PC-3 (cell line): ENCODE measurements at regions not wholly inside any gene's neighbourhood (a gene's known extent, or its start where the extent isn't known, plus 50 kb on each side); places are given as distances from the start of the nearest gene placed in this dataset.

ENCODE experiments used
- ATAC-seq: fragments of 200-7000 bp; cut with Tn5 transposase; 2 replicates; pipeline ENCODE4 v1.9.1; 2020; ENCODE audit warnings: mild to moderate bottlenecking, moderate library complexity
- BruUV-seq: library from RNA; stranded (reverse); fragments of 400-500 nt; replicated peaks from 2 replicates; lab custom pipeline; 2021; lab: Mats Ljungman, UMichigan
- CTCF ChIA-PET: fragments of 300-600 bp; sonication (Branson Sonifier 250); formaldehyde crosslinking; loops from one replicate; lab custom pipeline; 2022; ENCODE audit warnings: antibody characterized with exemption; lab: Charles Lee
- POLR2A ChIA-PET: fragments of 300-600 bp; sonication (Branson Sonifier 250); formaldehyde crosslinking; loops from one replicate; lab custom pipeline; 2022; ENCODE audit warnings: antibody characterized with exemption; ENCODE audit not compliant: unreplicated experiment; lab: Charles Lee
- DNase-seq: peaks from one replicate; pipeline ENCODE4 v3.0.0-alpha.2; 2015
- H2AFZ ChIP-seq: fragments of 300-600 bp; sonication (generic); 2 replicates; pipeline ENCODE4 v1.6.0; 2016; ENCODE audit warnings: antibody characterized with exemption, low read length
- H3F3A ChIP-seq: fragments of 300-600 bp; sonication (generic); one replicate; pipeline ENCODE4 v1.6.0; 2017; ENCODE audit warnings: antibody characterized with exemption, low read length, control low read depth, mild to moderate bottlenecking; ENCODE audit not compliant: unreplicated experiment
- H3K27ac ChIP-seq: fragments of 300-600 bp; sonication (generic); 2 replicates; pipeline ENCODE4 v1.5.1; 2016; ENCODE audit warnings: mild to moderate bottlenecking, low read length
- H3K27me3 ChIP-seq: fragments of 300-600 bp; sonication (generic); 2 replicates; pipeline ENCODE4 v1.6.1; 2016; ENCODE audit warnings: low read length, mixed read lengths
- H3K36me3 ChIP-seq: fragments of 300-600 bp; sonication (generic); 2 replicates; pipeline ENCODE4 v1.6.1; 2016; ENCODE audit warnings: low read depth, mixed run types, low read length, mixed read lengths
- H3K4me1 ChIP-seq: fragments of 300-600 bp; sonication (generic); 2 replicates; pipeline ENCODE4 v1.5.1; 2016; ENCODE audit warnings: low read length; ENCODE audit not compliant: insufficient read depth
- H3K4me2 ChIP-seq: fragments of 300-600 bp; sonication (generic); 2 replicates; pipeline ENCODE4 v1.6.0; 2016; ENCODE audit warnings: low read length
- H3K4me3 ChIP-seq: fragments of 300-600 bp; sonication (generic); 2 replicates; pipeline ENCODE4 v1.5.1; 2016; ENCODE audit warnings: mild to moderate bottlenecking, low read length, mixed read lengths
- H3K79me2 ChIP-seq: fragments of 300-600 bp; sonication (generic); 2 replicates; pipeline ENCODE4 v1.6.1; 2017; ENCODE audit warnings: low read length, mixed read lengths
- H3K9ac ChIP-seq: fragments of 300-600 bp; sonication (generic); 2 replicates; pipeline ENCODE4 v1.6.0; 2016; ENCODE audit warnings: mild to moderate bottlenecking, low read length
- H3K9me2 ChIP-seq: fragments of 300-600 bp; sonication (generic); replicated peaks from 2 replicates; pipeline ENCODE4 v1.6.1; 2016; ENCODE audit warnings: mixed run types, low read length, mixed read lengths
- H3K9me3 ChIP-seq: fragments of 300-600 bp; sonication (generic); 2 replicates; pipeline ENCODE4 v1.6.1; 2016; ENCODE audit warnings: low read length, mixed read lengths
- H4K20me1 ChIP-seq: fragments of 300-600 bp; sonication (generic); 2 replicates; pipeline ENCODE4 v1.6.1; 2016; ENCODE audit warnings: low read length, mixed read lengths
- EZH2 ChIP-seq: fragments of 300-600 bp; sonication (generic); IDR thresholded peaks from one replicate; pipeline ENCODE4 v1.6.1; 2017; ENCODE audit warnings: antibody characterized with exemption, mild to moderate bottlenecking, low read length; ENCODE audit not compliant: unreplicated experiment
- EZH2phosphoT487 ChIP-seq: fragments of 300-600 bp; sonication (generic); IDR thresholded peaks from 2 replicates; pipeline ENCODE4 v1.6.1; 2018; ENCODE audit warnings: mild to moderate bottlenecking, antibody characterized with exemption, low read length, borderline replicate concordance
- intact Hi-C: fragments of 100-400 bp; cut with micrococcal nuclease; formaldehyde crosslinking; loops from 2 replicates; pipeline ENCODE4 v1.9.0; 2023
- TF ChIP-seq, protein P1 (sequence below): fragments of 300-600 bp; sonication (generic); conservative IDR thresholded peaks from 2 replicates; pipeline ENCODE4 v1.5.1; 2017; ENCODE audit warnings: antibody characterized with exemption, low read depth, mild to moderate bottlenecking, low read length

DNA sequence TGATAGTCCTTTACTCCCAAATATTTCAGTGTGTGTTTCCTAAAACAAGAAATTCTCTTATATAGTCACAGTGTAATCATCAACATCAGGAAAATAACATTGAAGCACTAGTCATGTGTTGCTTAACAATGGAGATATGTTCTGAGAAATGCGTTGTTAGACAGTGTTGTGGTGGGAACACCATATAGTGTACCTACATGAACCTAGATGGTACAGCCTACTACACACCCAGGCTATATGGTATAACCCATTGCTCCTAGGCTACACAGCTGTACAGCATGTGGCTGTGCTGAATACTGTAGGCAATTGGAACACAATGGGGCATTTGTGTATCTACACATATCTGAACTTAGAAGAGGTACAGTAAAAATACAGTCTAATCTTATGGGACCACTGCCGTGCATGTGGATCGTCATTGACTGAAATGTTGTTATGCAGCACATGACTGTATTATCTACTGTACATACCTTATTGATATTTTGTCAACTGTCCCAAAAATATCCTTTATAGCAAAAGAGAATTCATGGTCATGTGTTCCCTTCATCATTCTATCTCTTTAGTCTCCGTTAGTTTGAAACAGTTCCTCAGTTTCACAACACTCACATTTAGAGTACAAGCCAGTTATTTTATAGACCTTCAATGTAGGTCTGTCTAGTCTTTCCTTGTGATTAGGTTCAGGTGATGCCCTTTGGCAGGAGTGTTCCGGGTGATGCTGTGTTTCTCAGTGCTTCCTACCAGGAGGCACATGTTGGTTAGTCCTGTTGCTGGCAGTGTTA lies 109.7 kb downstream of the SLC25A47 start:
- no peaks in the 10 kb centered on the region for H3K9me3 ChIP-seq
- no peak for ATAC-seq
- H3F3A ChIP-seq = no peaks in the 10 kb centered on the region
- 0 out of 2 replicates have a peak, but pooled peaks cover 2% of the 10 kb centered on the region for H3K4me1 ChIP-seq
- no peak overlapping the region for H3K4me3 ChIP-seq
- no peaks in the 10 kb centered on the region for H3K9me2 ChIP-seq
- ChIA-PET POLR2A (no interaction called here), CTCF (no interaction called here)
- no peaks in the 10 kb centered on the region for H3K79me2 ChIP-seq
- no TSS peak for BruUV-seq
- H4K20me1 ChIP-seq = no peaks in the 10 kb centered on the region
- no peak overlapping the region for H3K9ac ChIP-seq
- intact Hi-C loops = no loop called here
- H3K27ac ChIP-seq = no peak overlapping the region
- no peak overlapping the region for H2AFZ ChIP-seq
- no peaks in the 10 kb centered on the region for H3K27me3 ChIP-seq
- DNase-seq = no peak
- no peak for TF ChIP-seq EZH2phosphoT487
- TF ChIP-seq EZH2 = no peak
- TF ChIP-seq, protein P1, sequence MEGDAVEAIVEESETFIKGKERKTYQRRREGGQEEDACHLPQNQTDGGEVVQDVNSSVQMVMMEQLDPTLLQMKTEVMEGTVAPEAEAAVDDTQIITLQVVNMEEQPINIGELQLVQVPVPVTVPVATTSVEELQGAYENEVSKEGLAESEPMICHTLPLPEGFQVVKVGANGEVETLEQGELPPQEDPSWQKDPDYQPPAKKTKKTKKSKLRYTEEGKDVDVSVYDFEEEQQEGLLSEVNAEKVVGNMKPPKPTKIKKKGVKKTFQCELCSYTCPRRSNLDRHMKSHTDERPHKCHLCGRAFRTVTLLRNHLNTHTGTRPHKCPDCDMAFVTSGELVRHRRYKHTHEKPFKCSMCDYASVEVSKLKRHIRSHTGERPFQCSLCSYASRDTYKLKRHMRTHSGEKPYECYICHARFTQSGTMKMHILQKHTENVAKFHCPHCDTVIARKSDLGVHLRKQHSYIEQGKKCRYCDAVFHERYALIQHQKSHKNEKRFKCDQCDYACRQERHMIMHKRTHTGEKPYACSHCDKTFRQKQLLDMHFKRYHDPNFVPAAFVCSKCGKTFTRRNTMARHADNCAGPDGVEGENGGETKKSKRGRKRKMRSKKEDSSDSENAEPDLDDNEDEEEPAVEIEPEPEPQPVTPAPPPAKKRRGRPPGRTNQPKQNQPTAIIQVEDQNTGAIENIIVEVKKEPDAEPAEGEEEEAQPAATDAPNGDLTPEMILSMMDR = no peak
- H3K36me3 ChIP-seq = no peaks in the 10 kb centered on the region
- H3K4me2 ChIP-seq = no peak overlapping the region

- BruUV-seq = no TSS peak
- Histone ChIP-seq H3K27me3 (no peaks in the 10 kb centered on the region), H3K9me3 (no peaks in the 10 kb centered on the region), H3K36me3 (no peaks in the 10 kb centered on the region), H3K4me2 (no peak overlapping the region), H3K4me3 (no peak overlapping the region), H3K9ac (no peak overlapping the region), H3F3A (no peaks in the 10 kb centered on the region), H3K4me1 (peaks cover 5% of the 10 kb centered on the region), H3K27ac (no peak overlapping the region), H2AFZ (no peak overlapping the region), H3K9me2 (no peaks in the 10 kb centered on the region), H3K79me2 (no peaks in the 10 kb centered on the region), H4K20me1 (no peaks in the 10 kb centered on the region)
- no peak for DNase-seq
- TF ChIP-seq EZH2 (no peak), EZH2phosphoT487 (no peak)
- TF ChIP-seq, protein P1 = no peak
- CTCF ChIA-PET = no interaction called here
- POLR2A ChIA-PET = no interaction called here
- intact Hi-C loops = no loop called here
- ATAC-seq = no peak
These were observed 110.3 kb downstream of the SLC25A47 start for GRCh38 chr14:100433428-100433814.

DNA sequence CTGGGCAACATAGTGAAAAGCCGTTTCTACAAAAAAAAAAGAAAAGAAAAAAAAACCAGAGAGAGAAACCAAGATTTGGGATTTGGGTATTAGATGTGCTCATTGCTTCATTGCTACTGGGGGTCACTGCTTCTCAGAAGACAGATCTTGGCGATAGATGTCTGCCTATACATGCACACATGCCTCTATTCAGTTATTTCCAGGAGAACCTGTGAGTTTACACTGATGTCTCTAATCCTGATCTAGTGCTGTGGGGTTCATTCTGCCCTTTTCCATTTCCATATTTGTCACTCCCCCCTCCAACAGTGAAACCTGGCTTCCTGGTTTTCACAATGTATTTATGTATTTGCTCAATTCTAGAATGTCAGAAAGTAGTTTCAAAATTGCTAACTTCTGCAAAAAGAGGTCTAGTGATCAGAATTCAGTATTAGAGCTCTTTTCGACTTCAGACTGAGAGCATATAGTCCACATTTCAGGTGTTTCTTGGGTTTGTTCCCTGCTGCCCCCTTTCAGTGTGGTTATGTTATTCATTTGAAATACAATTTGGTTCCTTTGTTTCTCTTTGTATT lies 111.0 kb downstream of the SLC25A47 start:
- H3K27me3 ChIP-seq = no peaks in the 10 kb centered on the region
- no peaks in the 10 kb centered on the region for H3K9me2 ChIP-seq
- no peak for DNase-seq
- no TSS peak for BruUV-seq
- H3F3A ChIP-seq = no peaks in the 10 kb centered on the region
- H3K9me3 ChIP-seq = no peaks in the 10 kb centered on the region
- no peak overlapping the region for H3K27ac ChIP-seq
- H3K9ac ChIP-seq = no peak overlapping the region
- no peak overlapping the region for H3K4me3 ChIP-seq
- H3K79me2 ChIP-seq = no peaks in the 10 kb centered on the region
- ATAC-seq = no peak
- H3K4me1 ChIP-seq = peaks cover 12% of the 10 kb centered on the region
- TF ChIP-seq, protein P1 = no peak
- no peak for TF ChIP-seq EZH2
- TF ChIP-seq EZH2phosphoT487 = no peak
- H4K20me1 ChIP-seq = no peaks in the 10 kb centered on the region
- H2AFZ ChIP-seq = no peak overlapping the region
- no peak overlapping the region for H3K4me2 ChIP-seq
- intact Hi-C loops = no loop called here
- CTCF ChIA-PET = no interaction called here
- POLR2A ChIA-PET = no interaction called here
- H3K36me3 ChIP-seq = no peaks in the 10 kb centered on the region
